ENCODE measurements at regions not wholly inside any gene's neighbourhood (a gene's known extent, or its start where the extent isn't known, plus 50 kb on each side); places are given as distances from the start of the nearest gene placed in this dataset.
"Not testable (repeated sequence)": the region's sequence is repeated elsewhere in the genome, so short reads cannot be mapped to it uniquely, and the experiment has no call there.

GRCh38 chr7:114139690-114140089, 220.9 kb upstream of the PPP1R3A start:
- not testable (repeated sequence) for TF ChIP-seq POLR2A (IDR thresholded peaks at IDR 0.05)
- TF ChIP-seq, protein P1, sequence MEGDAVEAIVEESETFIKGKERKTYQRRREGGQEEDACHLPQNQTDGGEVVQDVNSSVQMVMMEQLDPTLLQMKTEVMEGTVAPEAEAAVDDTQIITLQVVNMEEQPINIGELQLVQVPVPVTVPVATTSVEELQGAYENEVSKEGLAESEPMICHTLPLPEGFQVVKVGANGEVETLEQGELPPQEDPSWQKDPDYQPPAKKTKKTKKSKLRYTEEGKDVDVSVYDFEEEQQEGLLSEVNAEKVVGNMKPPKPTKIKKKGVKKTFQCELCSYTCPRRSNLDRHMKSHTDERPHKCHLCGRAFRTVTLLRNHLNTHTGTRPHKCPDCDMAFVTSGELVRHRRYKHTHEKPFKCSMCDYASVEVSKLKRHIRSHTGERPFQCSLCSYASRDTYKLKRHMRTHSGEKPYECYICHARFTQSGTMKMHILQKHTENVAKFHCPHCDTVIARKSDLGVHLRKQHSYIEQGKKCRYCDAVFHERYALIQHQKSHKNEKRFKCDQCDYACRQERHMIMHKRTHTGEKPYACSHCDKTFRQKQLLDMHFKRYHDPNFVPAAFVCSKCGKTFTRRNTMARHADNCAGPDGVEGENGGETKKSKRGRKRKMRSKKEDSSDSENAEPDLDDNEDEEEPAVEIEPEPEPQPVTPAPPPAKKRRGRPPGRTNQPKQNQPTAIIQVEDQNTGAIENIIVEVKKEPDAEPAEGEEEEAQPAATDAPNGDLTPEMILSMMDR (IDR thresholded peaks at IDR 0.05) = not testable (repeated sequence)

Data from adrenal gland (tissue), 5 donors.